H1 (cell line): ENCODE measurements at regions not wholly inside any gene's neighbourhood (a gene's known extent, or its start where the extent isn't known, plus 50 kb on each side); places are given as distances from the start of the nearest gene placed in this dataset.

Experiments
- CTCF ChIA-PET: fragments of 300-600 bp; sonication (Branson Sonifier 250); formaldehyde crosslinking; loops from one replicate; lab custom pipeline; 2021; ENCODE audit not compliant: partially characterized antibody; lab: Charles Lee
- POLR2A ChIA-PET: fragments of 300-600 bp; sonication (Branson Sonifier 250); formaldehyde crosslinking; loops from one replicate; lab custom pipeline; 2021; ENCODE audit warnings: inconsistent platforms; ENCODE audit not compliant: partially characterized antibody; lab: Charles Lee
- DNase-seq, 2 experiments: peaks; one replicate each; pipeline versions ENCODE4 v3.0.0 to v3.0.0-alpha.2; 2010 to 2022; ENCODE audit warnings: low spot score in 2 of 2, low read depth in 1 of 2, mixed read lengths in 1 of 2
- FAIRE-seq: peaks from 2 replicates; lab custom pipeline; 2011; peaks lifted over from hg19 to GRCh38; lab: Jason Lieb, UNC
- H2AFZ ChIP-seq: 2 replicates; pipeline ENCODE4 v1.8.1; 2012; ENCODE audit warnings: low read length, inconsistent platforms
- H2AK5ac ChIP-seq: 2 replicates; pipeline ENCODE4 v1.6.1; 2013; ENCODE audit warnings: low read depth, low read length
- H2BK120ac ChIP-seq: replicated peaks from 2 replicates; pipeline ENCODE3; 2013; ENCODE audit warnings: low read depth, low read length, inconsistent platforms
- H2BK12ac ChIP-seq: 2 replicates; pipeline ENCODE4 v1.6.1; 2013; ENCODE audit warnings: low read depth, low read length
- H2BK15ac ChIP-seq: 2 replicates; pipeline ENCODE4 v1.6.1; 2013; ENCODE audit warnings: low read length
- H2BK20ac ChIP-seq: 2 replicates; pipeline ENCODE4 v1.6.1; 2013; ENCODE audit warnings: low read length
- H2BK5ac ChIP-seq: 2 replicates; pipeline ENCODE4 v1.6.1; 2013; ENCODE audit warnings: low read depth, low read length
- H3K14ac ChIP-seq: 2 replicates; pipeline ENCODE4 v1.6.1; 2013; ENCODE audit warnings: inconsistent platforms; ENCODE audit not compliant: insufficient read length
- H3K18ac ChIP-seq: 2 replicates; pipeline ENCODE4 v1.6.1; 2013; ENCODE audit warnings: low read length; ENCODE audit errors: extremely low read depth
- H3K23ac ChIP-seq: 2 replicates; pipeline ENCODE4 v1.6.1; 2013; ENCODE audit warnings: inconsistent platforms; ENCODE audit not compliant: insufficient read length
- H3K23me2 ChIP-seq: 2 replicates; pipeline ENCODE4 v1.6.1; 2013; ENCODE audit warnings: low read depth, low read length
- H3K27ac ChIP-seq: 2 replicates; pipeline ENCODE4 v1.6.1; 2011; ENCODE audit warnings: low read depth, low read length, inconsistent platforms
- H3K27me3 ChIP-seq, 4 experiments: replicated peaks in 1 of 4; 1 replicate in 1 of 4; 2 replicates in 3 of 4; pipeline versions ENCODE4 v1.6.1 to v1.8.1; 2011 to 2013; ENCODE audit warnings: low read length in 3 of 4, mild to moderate bottlenecking in 3 of 4, inconsistent platforms in 2 of 4, mixed read lengths in 2 of 4, moderate library complexity in 1 of 4; ENCODE audit not compliant: control insufficient read depth in 3 of 4, insufficient read depth in 3 of 4; ENCODE audit errors: extremely low read depth in 1 of 4
- H3K36me3 ChIP-seq, 4 experiments: 2 replicates each; pipeline versions ENCODE4 v1.6.1 to v1.8.1; 2011 to 2013; ENCODE audit warnings: mild to moderate bottlenecking in 4 of 4, low read length in 3 of 4, moderate library complexity in 2 of 4, control low read depth in 1 of 4, inconsistent platforms in 1 of 4; ENCODE audit not compliant: insufficient read depth in 4 of 4, control insufficient read depth in 2 of 4
- H3K4ac ChIP-seq: replicated peaks from 2 replicates; pipeline ENCODE3; 2013; ENCODE audit warnings: low read length, low read depth, mixed read lengths, inconsistent platforms; ENCODE audit not compliant: insufficient read length
- H3K4me1 ChIP-seq, 4 experiments: replicated peaks in 1 of 4; 1 replicate in 1 of 4; 2 replicates in 3 of 4; pipeline versions ENCODE4 v1.6.1 to v1.8.1; 2011 to 2013; ENCODE audit warnings: low read length in 3 of 4, inconsistent platforms in 2 of 4, mixed read lengths in 1 of 4; ENCODE audit not compliant: insufficient read depth in 4 of 4, control insufficient read depth in 3 of 4
- H3K4me2 ChIP-seq, 2 experiments: 2 replicates each; pipeline versions ENCODE4 v1.6.1 to v1.8.1; 2011 to 2013; ENCODE audit warnings: low read depth in 2 of 2, low read length in 2 of 2, control low read depth in 1 of 2, inconsistent platforms in 1 of 2, mild to moderate bottlenecking in 1 of 2; ENCODE audit not compliant: insufficient read depth in 1 of 2
- H3K4me3 ChIP-seq, 4 experiments: fragments of 200-600, 300-600 bp in 1 of 4; sonication (generic), shearing (Covaris generic), sonication (Bioruptor Twin) in 1 of 4; 2 replicates each; pipeline versions ENCODE4 v1.5.1 to v1.8.1; 2011 to 2016; ENCODE audit warnings: low read length in 4 of 4, low read depth in 3 of 4, control low read depth in 2 of 4, inconsistent platforms in 2 of 4, mild to moderate bottlenecking in 2 of 4, mixed read lengths in 1 of 4, moderate library complexity in 1 of 4; ENCODE audit not compliant: insufficient read depth in 2 of 4; ENCODE audit errors: extremely low read depth in 1 of 4
- H3K56ac ChIP-seq: replicated peaks from 2 replicates; pipeline ENCODE3; 2013; ENCODE audit warnings: low read depth, mild to moderate bottlenecking, mixed read lengths, low read length, inconsistent platforms; ENCODE audit not compliant: insufficient read length
- H3K79me1 ChIP-seq: 2 replicates; pipeline ENCODE4 v1.6.1; 2013; ENCODE audit warnings: low read depth, low read length, control low read depth
- H3K79me2 ChIP-seq, 2 experiments: 2 replicates each; pipeline versions ENCODE4 v1.6.1 to v1.8.1; 2012 to 2013; ENCODE audit warnings: low read length in 2 of 2, mild to moderate bottlenecking in 2 of 2, inconsistent platforms in 1 of 2; ENCODE audit not compliant: insufficient read depth in 2 of 2, control insufficient read depth in 1 of 2
- H3K9ac ChIP-seq, 4 experiments: replicated peaks in 1 of 4; 1 replicate in 1 of 4; 2 replicates in 3 of 4; pipeline versions ENCODE4 v1.6.1 to v1.8.1; 2011 to 2013; ENCODE audit warnings: low read depth in 3 of 4, low read length in 3 of 4, control low read depth in 2 of 4, mild to moderate bottlenecking in 2 of 4, moderate library complexity in 2 of 4, inconsistent platforms in 1 of 4; ENCODE audit errors: extremely low read depth in 1 of 4
- H3K9me3 ChIP-seq, 2 experiments: 2 replicates each; pipeline versions ENCODE4 v1.6.1 to v1.8.1; 2012 to 2013; ENCODE audit warnings: mild to moderate bottlenecking in 2 of 2, moderate library complexity in 2 of 2, control low read depth in 1 of 2, inconsistent platforms in 1 of 2, low read depth in 1 of 2, low read length in 1 of 2, mixed read lengths in 1 of 2; ENCODE audit not compliant: insufficient read depth in 2 of 2
- H4K20me1 ChIP-seq, 2 experiments: replicated peaks in 1 of 2; 2 replicates each; pipeline versions ENCODE3 to v1.8.1; 2011 to 2013; ENCODE audit warnings: inconsistent platforms in 2 of 2, low read length in 2 of 2, mild to moderate bottlenecking in 1 of 2; ENCODE audit not compliant: insufficient read depth in 2 of 2, control insufficient read depth in 1 of 2
- H4K5ac ChIP-seq: 2 replicates; pipeline ENCODE4 v1.6.1; 2013; ENCODE audit warnings: low read length, low read depth, mixed read lengths, inconsistent platforms; ENCODE audit not compliant: insufficient read length
- H4K8ac ChIP-seq: 2 replicates; pipeline ENCODE4 v1.8.0; 2013; ENCODE audit warnings: mild to moderate bottlenecking, moderate library complexity, low read length, inconsistent platforms; ENCODE audit not compliant: insufficient read depth; ENCODE audit errors: extremely low read depth
- H4K91ac ChIP-seq: replicated peaks from 2 replicates; pipeline ENCODE3; 2013; ENCODE audit warnings: low read length, mixed read lengths, inconsistent platforms; ENCODE audit not compliant: insufficient read length
- BCL11A ChIP-seq, 2 experiments: IDR thresholded peaks; one replicate each; pipeline ENCODE4 v1.6.1; 2011; ENCODE audit warnings: low read depth in 2 of 2, low read length in 2 of 2, mild to moderate bottlenecking in 2 of 2
- CEBPB ChIP-seq: IDR thresholded peaks from 2 replicates; pipeline ENCODE4 v1.6.1; 2012; ENCODE audit warnings: low read depth, low read length
- CREB1 ChIP-seq: IDR thresholded peaks from 2 replicates; pipeline ENCODE4 v1.6.1; 2012; ENCODE audit warnings: inconsistent platforms
- E2F6 ChIP-seq: IDR thresholded peaks from 2 replicates; pipeline ENCODE4 v1.6.1; 2012; ENCODE audit warnings: inconsistent platforms
- FOSL1 ChIP-seq: IDR thresholded peaks from 2 replicates; pipeline ENCODE4 v1.6.1; 2011; ENCODE audit warnings: mild to moderate bottlenecking, low read depth, low read length, moderate library complexity; ENCODE audit not compliant: insufficient read depth
- MAX ChIP-seq: IDR thresholded peaks from 2 replicates; pipeline ENCODE4 v1.6.1; 2012; ENCODE audit warnings: inconsistent platforms
- WGBS, 2 experiments: shearing (Covaris generic) in 1 of 2; methylation state at CpG; one replicate each; pipeline versions ENCODE4 v1.1.6 to v1.1.7; 2013 to 2015; ENCODE audit warnings: low lambda C conversion rate in 2 of 2, mixed read lengths in 2 of 2, inconsistent platforms in 1 of 2, low coverage in 1 of 2, missing lambda C conversion rate in 1 of 2; ENCODE audit not compliant: insufficient replicate concordance in 2 of 2, insufficient coverage in 1 of 2, insufficient read length in 1 of 2; ENCODE audit errors: extremely low coverage in 1 of 2, missing lambda C conversion rate in 1 of 2; 5-methylcytosine and 5-hydroxymethylcytosine counted together

- no peak overlapping the region for H3K4me3 ChIP-seq
- H3K18ac ChIP-seq: peak overlapping the region; percentile 83
- no peak overlapping the region for H2AFZ ChIP-seq
- H3K23ac ChIP-seq: no peak overlapping the region
- H3K9ac ChIP-seq: no peak overlapping the region
- DNase-seq (no peak), FAIRE-seq (no peak)
- H2BK12ac ChIP-seq: peak overlapping the region; percentile 96; the same call in 1 of the 2 replicates
- 0 out of 7 replicates have a peak, but pooled peaks cover 0 to 4% (median 0%) of the 10 kb centered on the region in 4 experiments for H3K27me3 ChIP-seq
- no peak overlapping the region for H3K56ac ChIP-seq
- H3K4me1 ChIP-seq: peaks cover 3 to 28% (median 24%) of the 10 kb centered on the region in 4 experiments
- no peak overlapping the region for H2BK120ac ChIP-seq
- no peaks in the 10 kb centered on the region; a peak in 1 of 4 replicates for H3K9me3 ChIP-seq
- 0 out of 2 replicates have a peak, but pooled peaks cover 3% of the 10 kb centered on the region for H3K23me2 ChIP-seq
- H3K27ac ChIP-seq: no peak overlapping the region
- H2BK5ac ChIP-seq: peak overlapping the region; percentile 75; the same call in 1 of the 2 replicates
- no peak overlapping the region for H4K8ac ChIP-seq
- H4K20me1 ChIP-seq: peaks cover 0 to 4% of the 10 kb centered on the region in 2 experiments
- WGBS, 2 experiments: 79% methylated on average over 12 of the region's 12 CpGs; no CpG with 5 or more reads in 1 of the 2 experiments
- no peak overlapping the region for H4K5ac ChIP-seq
- no peak overlapping the region for H3K14ac ChIP-seq
- H2AK5ac ChIP-seq: no peak overlapping the region
- CTCF ChIA-PET: interaction anchor here (0.7 to 10.6 kb wide), 20 partner anchors 10 to 304 kb away, joined by 3 to 69 read pairs (median 4); no protein-coding TSS in a partner anchor
- peak overlapping the region; percentile 92; the same call in 1 of the 2 replicates for H2BK15ac ChIP-seq
- no peak overlapping the region for H3K4me2 ChIP-seq
- no peak overlapping the region for H3K4ac ChIP-seq
- H3K36me3 ChIP-seq: no peaks in the 10 kb centered on the region
- POLR2A ChIA-PET: no interaction called here
- H3K79me1 ChIP-seq: no peaks in the 10 kb centered on the region
- H3K79me2 ChIP-seq: no peaks in the 10 kb centered on the region
- no peak for TF ChIP-seq BCL11A (IDR thresholded peaks at IDR 0.05; ENCODE audit: low read depth in 2 of 2, low read length in 2 of 2)
- no peak for TF ChIP-seq FOSL1
- TF ChIP-seq CEBPB: no peak
- TF ChIP-seq E2F6: peak; percentile 14; the same call in 1 of the 2 replicates
- TF ChIP-seq MAX: peak; percentile 66
- TF ChIP-seq CREB1: peak; percentile 36; the same call in 1 of the 2 replicates
- no peak overlapping the region for H2BK20ac ChIP-seq
- H4K91ac ChIP-seq: peak overlapping the region; percentile 75
These were observed 194.0 kb upstream of the CIBAR2 start for GRCh38 chr16:85306071-85306792.
